CD4-positive, alpha-beta T cell treated with Interleukin-17A for 4 hours (primary cell): ENCODE measurements at regions not wholly inside any gene's neighbourhood (a gene's known extent, or its start where the extent isn't known, plus 50 kb on each side); places are given as distances from the start of the nearest gene placed in this dataset.
"Not testable (repeated sequence)": the region's sequence is repeated elsewhere in the genome, so short reads cannot be mapped to it uniquely, and the experiment has no call there.

ENCODE experiments used
- DNase-seq: peaks from one replicate; pipeline ENCODE4 v3.0.0-alpha.2; 2020; ENCODE audit warnings: mixed read lengths

GRCh38 chr5:63180190-63180589 lies 601.6 kb downstream of the LRRC70 start:
- DNase-seq, result not testable (repeated sequence)

- no peak for DNase-seq
Observed at GRCh38 chr5:63175850-63176249, 597.2 kb downstream of the LRRC70 start.

- DNase-seq, result no peak
Observed at GRCh38 chr5:63170486-63170885, 591.9 kb downstream of the LRRC70 start.

GRCh38 chr5:63164838-63165535 lies 586.4 kb downstream of the LRRC70 start:
- DNase-seq, result no peak

GRCh38 chr5:63164339-63164738 lies 585.7 kb downstream of the LRRC70 start:
- DNase-seq, result no peak

- no peak for DNase-seq
Observed at GRCh38 chr5:63155310-63155631, 576.7 kb downstream of the LRRC70 start.

GRCh38 chr5:63154476-63155309 lies 576.1 kb downstream of the LRRC70 start:
- no peak for DNase-seq

- DNase-seq, result no peak
Observed at GRCh38 chr5:63152871-63153270, 574.3 kb downstream of the LRRC70 start.

- DNase-seq, result no peak
Observed at GRCh38 chr5:63145167-63145566, 566.5 kb downstream of the LRRC70 start.

- no peak for DNase-seq
Observed at GRCh38 chr5:63141591-63141990, 563.0 kb downstream of the LRRC70 start.

- DNase-seq, result no peak
Observed at GRCh38 chr5:63135291-63135690, 556.7 kb downstream of the LRRC70 start.

GRCh38 chr5:63131626-63132285 lies 553.1 kb downstream of the LRRC70 start:
- DNase-seq, result no peak

GRCh38 chr5:63128761-63129160 lies 550.1 kb downstream of the LRRC70 start:
- no peak for DNase-seq

- no peak for DNase-seq
Observed at GRCh38 chr5:63128018-63128417, 549.4 kb downstream of the LRRC70 start.

- no peak for DNase-seq
Observed at GRCh38 chr5:63127054-63127453, 548.4 kb downstream of the LRRC70 start.

GRCh38 chr5:63125862-63126261 lies 547.2 kb downstream of the LRRC70 start:
- DNase-seq, result no peak

GRCh38 chr5:63125392-63125791 lies 546.8 kb downstream of the LRRC70 start:
- DNase-seq, result no peak

GRCh38 chr5:63124266-63124665 lies 545.6 kb downstream of the LRRC70 start:
- no peak for DNase-seq

- DNase-seq, result no peak
Observed at GRCh38 chr5:63121471-63121870, 542.9 kb downstream of the LRRC70 start.

- no peak for DNase-seq
Observed at GRCh38 chr5:63118221-63118620, 539.6 kb downstream of the LRRC70 start.

- DNase-seq, result no peak
Observed at GRCh38 chr5:63111891-63112290, 533.3 kb downstream of the LRRC70 start.

- no peak for DNase-seq
Observed at GRCh38 chr5:63101870-63102269, 523.3 kb downstream of the LRRC70 start.

GRCh38 chr5:63097286-63097685 lies 518.7 kb downstream of the LRRC70 start:
- DNase-seq, result no peak

- no peak for DNase-seq
Observed at GRCh38 chr5:63094730-63095129, 516.1 kb downstream of the LRRC70 start.
